ENCODE measurements at regions not wholly inside any gene's neighbourhood (a gene's known extent, or its start where the extent isn't known, plus 50 kb on each side); places are given as distances from the start of the nearest gene placed in this dataset.

DNA sequence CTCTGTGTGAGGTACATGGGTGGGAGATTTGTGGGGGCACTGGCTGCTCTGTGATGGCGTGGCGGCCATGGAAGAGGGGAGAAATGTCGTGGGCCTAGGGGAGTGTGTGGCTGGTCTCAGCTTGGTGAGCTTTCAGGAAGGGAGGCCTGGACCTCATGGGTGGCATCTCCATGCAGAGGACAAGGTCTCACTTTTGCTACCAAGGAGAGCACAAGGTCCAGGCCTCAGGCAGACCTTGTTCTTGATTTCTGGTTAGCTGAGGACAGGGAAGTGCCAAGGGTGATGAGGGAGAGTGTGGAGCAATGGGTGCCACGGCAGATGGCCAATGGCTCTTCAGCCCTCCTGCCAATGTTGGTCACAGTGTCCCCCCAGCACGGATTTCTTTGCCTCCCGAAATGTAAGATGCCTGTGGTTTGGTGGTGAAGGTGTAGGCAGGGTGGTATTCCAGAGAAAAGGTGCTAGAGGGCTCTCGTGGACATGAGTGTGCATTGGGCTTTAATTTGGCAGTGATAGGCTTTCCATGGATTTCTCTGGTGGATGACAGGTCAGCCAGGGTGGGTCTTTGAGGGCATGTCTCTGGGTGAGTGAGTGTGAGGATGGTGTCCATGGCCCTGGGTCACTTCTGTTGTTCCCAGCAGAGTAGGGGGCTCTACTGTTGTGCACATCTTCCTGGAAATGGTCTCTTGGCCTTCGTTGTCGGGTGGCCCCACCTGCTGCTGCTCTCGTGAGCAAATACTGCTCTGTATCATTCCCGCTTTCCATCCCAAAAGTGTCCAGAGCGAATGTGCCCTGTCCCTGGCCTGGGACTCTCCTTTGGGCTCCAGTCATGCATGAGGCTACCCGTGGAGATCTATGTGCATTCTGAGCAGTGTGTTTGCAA is 108.0 kb downstream of the SNRPN start:
- no peak for TF ChIP-seq EZH2 (IDR thresholded peaks at IDR 0.05; ENCODE audit: borderline replicate concordance, insufficient read depth, low read depth, low read length, poor library complexity, severe bottlenecking)
- TF ChIP-seq, protein P1, sequence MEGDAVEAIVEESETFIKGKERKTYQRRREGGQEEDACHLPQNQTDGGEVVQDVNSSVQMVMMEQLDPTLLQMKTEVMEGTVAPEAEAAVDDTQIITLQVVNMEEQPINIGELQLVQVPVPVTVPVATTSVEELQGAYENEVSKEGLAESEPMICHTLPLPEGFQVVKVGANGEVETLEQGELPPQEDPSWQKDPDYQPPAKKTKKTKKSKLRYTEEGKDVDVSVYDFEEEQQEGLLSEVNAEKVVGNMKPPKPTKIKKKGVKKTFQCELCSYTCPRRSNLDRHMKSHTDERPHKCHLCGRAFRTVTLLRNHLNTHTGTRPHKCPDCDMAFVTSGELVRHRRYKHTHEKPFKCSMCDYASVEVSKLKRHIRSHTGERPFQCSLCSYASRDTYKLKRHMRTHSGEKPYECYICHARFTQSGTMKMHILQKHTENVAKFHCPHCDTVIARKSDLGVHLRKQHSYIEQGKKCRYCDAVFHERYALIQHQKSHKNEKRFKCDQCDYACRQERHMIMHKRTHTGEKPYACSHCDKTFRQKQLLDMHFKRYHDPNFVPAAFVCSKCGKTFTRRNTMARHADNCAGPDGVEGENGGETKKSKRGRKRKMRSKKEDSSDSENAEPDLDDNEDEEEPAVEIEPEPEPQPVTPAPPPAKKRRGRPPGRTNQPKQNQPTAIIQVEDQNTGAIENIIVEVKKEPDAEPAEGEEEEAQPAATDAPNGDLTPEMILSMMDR (IDR thresholded peaks at IDR 0.05), result no peak
